ENCODE measurements at regions not wholly inside any gene's neighbourhood (a gene's known extent, or its start where the extent isn't known, plus 50 kb on each side); places are given as distances from the start of the nearest gene placed in this dataset.

DNA sequence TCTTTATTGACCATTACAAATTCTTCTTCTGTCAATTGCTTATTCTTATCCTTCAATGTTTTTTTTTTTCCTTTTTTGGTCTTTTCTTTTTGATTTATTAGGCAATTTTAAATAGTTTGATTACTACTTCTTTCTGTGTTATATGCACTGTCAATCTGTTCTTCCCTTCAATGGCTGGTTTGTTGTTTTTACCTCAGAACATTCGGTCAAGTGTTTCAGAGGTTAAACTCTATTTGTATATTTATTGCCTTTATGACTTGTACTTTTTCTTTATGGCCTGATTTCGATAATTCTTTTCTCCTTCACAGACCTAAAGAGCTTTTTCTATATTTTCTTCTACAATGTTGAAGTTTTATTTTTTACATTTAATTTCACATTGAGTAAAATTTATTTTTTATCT lies 171.5 kb upstream of the AKR1E2 start:
- Histone ChIP-seq H3K4me1 (replicated peaks; ENCODE audit: insufficient read depth) (no peaks in the 10 kb centered on the region), H3K27ac (no peak overlapping the region), H3K4me2 (no peak overlapping the region), H2AFZ (no peak overlapping the region), H3K79me2 (ENCODE audit: low read depth) (no peaks in the 10 kb centered on the region), H3F3A (ENCODE audit: insufficient read depth, low read depth) (no peaks in the 10 kb centered on the region), H4K20me1 (ENCODE audit: insufficient read depth) (no peaks in the 10 kb centered on the region), H3K4me3 (no peak overlapping the region), H3K36me3 (ENCODE audit: low read depth) (no peaks in the 10 kb centered on the region), H3K9me2 (ENCODE audit: insufficient read depth) (no peaks in the 10 kb centered on the region), H3K27me3 (ENCODE audit: insufficient read depth, low read depth) (no peaks in the 10 kb centered on the region), H3K9me3 (ENCODE audit: insufficient read depth, low read depth) (no peaks in the 10 kb centered on the region)
- CTCF ChIA-PET, result no interaction called here
- POLR2A ChIA-PET (ENCODE audit: unreplicated experiment), result no interaction called here
- TF ChIP-seq CTCF (conservative IDR thresholded peaks at IDR 0.05), result no peak
- TF ChIP-seq EZH2 (IDR thresholded peaks at IDR 0.05; ENCODE audit: low read depth), result no peak
- intact Hi-C loops (cut with micrococcal nuclease; ENCODE audit: unreplicated experiment), result loop anchor here (10.0 kb wide), 2 partner anchors 110 to 180 kb away; no protein-coding TSS in a partner anchor
- no peak for DNase-seq
- no TSS peak for BruUV-seq (replicated peaks)

DNA sequence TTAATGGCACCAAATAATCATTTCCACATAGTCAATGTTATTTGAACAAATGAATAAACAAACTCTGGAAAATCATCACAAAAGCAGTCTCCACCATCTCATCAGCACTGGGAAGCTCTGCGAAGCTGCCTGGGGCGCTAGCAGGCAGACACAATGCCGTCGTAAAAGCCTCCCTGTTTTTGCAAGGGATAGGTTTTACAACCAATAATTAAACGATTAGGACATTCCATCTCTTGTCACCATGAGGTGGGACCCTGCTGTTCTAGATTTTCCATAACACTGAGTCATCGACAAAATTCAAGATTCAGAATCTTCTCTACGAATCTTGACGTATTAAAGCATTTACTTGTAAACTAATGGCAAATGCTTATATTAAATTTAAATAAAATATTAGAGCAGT lies 172.8 kb upstream of the AKR1E2 start:
- Histone ChIP-seq H3K27ac (no peak overlapping the region), H3K9me3 (ENCODE audit: insufficient read depth, low read depth) (no peaks in the 10 kb centered on the region), H3K27me3 (ENCODE audit: insufficient read depth, low read depth) (no peaks in the 10 kb centered on the region), H3F3A (ENCODE audit: insufficient read depth, low read depth) (no peaks in the 10 kb centered on the region), H3K79me2 (ENCODE audit: low read depth) (no peaks in the 10 kb centered on the region), H3K4me3 (no peak overlapping the region), H3K4me2 (no peak overlapping the region), H3K36me3 (ENCODE audit: low read depth) (no peaks in the 10 kb centered on the region), H3K9me2 (ENCODE audit: insufficient read depth) (no peaks in the 10 kb centered on the region), H3K4me1 (replicated peaks; ENCODE audit: insufficient read depth) (no peaks in the 10 kb centered on the region), H2AFZ (no peak overlapping the region), H4K20me1 (ENCODE audit: insufficient read depth) (no peaks in the 10 kb centered on the region)
- CTCF ChIA-PET, result no interaction called here
- POLR2A ChIA-PET (ENCODE audit: unreplicated experiment), result no interaction called here
- intact Hi-C loops (cut with micrococcal nuclease; ENCODE audit: unreplicated experiment), result loop anchor here (10.0 kb wide), 2 partner anchors 108 to 178 kb away; no protein-coding TSS in a partner anchor
- TF ChIP-seq EZH2 (IDR thresholded peaks at IDR 0.05; ENCODE audit: low read depth), result no peak
- TF ChIP-seq CTCF (conservative IDR thresholded peaks at IDR 0.05), result no peak
- BruUV-seq (replicated peaks), result no TSS peak
- no peak for DNase-seq

- no peaks in the 10 kb centered on the region for H3K36me3 ChIP-seq (ENCODE audit: low read depth)
- H2AFZ ChIP-seq, result no peak overlapping the region
- POLR2A ChIA-PET (ENCODE audit: unreplicated experiment), result interaction anchor here (0.5 kb wide), 1 partner anchor 81 kb away, joined by 4 read pairs; no protein-coding TSS in a partner anchor
- no peak for TF ChIP-seq EZH2 (IDR thresholded peaks at IDR 0.05; ENCODE audit: low read depth)
- no peak for TF ChIP-seq CTCF (conservative IDR thresholded peaks at IDR 0.05)
- no peaks in the 10 kb centered on the region for H3F3A ChIP-seq (ENCODE audit: insufficient read depth, low read depth)
- H3K79me2 ChIP-seq (ENCODE audit: low read depth), result no peaks in the 10 kb centered on the region
- no peaks in the 10 kb centered on the region for H3K4me1 ChIP-seq (replicated peaks; ENCODE audit: insufficient read depth)
- CTCF ChIA-PET, result no interaction called here
- no peak overlapping the region for H3K4me2 ChIP-seq
- intact Hi-C loops (cut with micrococcal nuclease; ENCODE audit: unreplicated experiment), result loop anchor here (10.0 kb wide), 2 partner anchors 108 to 178 kb away; no protein-coding TSS in a partner anchor
- H3K9me3 ChIP-seq (ENCODE audit: insufficient read depth, low read depth), result no peaks in the 10 kb centered on the region
- BruUV-seq (replicated peaks), result no TSS peak
- DNase-seq, result no peak
- no peaks in the 10 kb centered on the region for H3K9me2 ChIP-seq (ENCODE audit: insufficient read depth)
- H3K27ac ChIP-seq, result no peak overlapping the region
- H4K20me1 ChIP-seq (ENCODE audit: insufficient read depth), result no peaks in the 10 kb centered on the region
- no peaks in the 10 kb centered on the region for H3K27me3 ChIP-seq (ENCODE audit: insufficient read depth, low read depth)
- H3K4me3 ChIP-seq, result no peak overlapping the region
Observed at GRCh38 chr10:4652111-4653010, 173.6 kb upstream of the AKR1E2 start.
